GM08714 (cell line): ENCODE measurements at regions not wholly inside any gene's neighbourhood (a gene's known extent, or its start where the extent isn't known, plus 50 kb on each side); places are given as distances from the start of the nearest gene placed in this dataset.
"Not testable (repeated sequence)": the region's sequence is repeated elsewhere in the genome, so short reads cannot be mapped to it uniquely, and the experiment has no call there.

Source experiments
- H3K4me3 ChIP-seq: fragments of 200-500 bp; sonication (Bioruptor generic); 2 replicates; pipeline ENCODE4 v1.5.1; 2014; ENCODE audit warnings: mild to moderate bottlenecking, low read length, inconsistent platforms
- ZNF274 ChIP-seq: IDR thresholded peaks from 2 replicates; pipeline ENCODE4 v1.6.1; 2012; ENCODE audit warnings: mild to moderate bottlenecking, low read depth, low read length

GRCh38 chr1:58855274-58856165 lies 71.7 kb upstream of the JUN start:
- TF ChIP-seq ZNF274, result no peak
- no peak overlapping the region for H3K4me3 ChIP-seq

GRCh38 chr1:58856281-58856680 lies 72.4 kb upstream of the JUN start:
- not testable (repeated sequence) for H3K4me3 ChIP-seq

GRCh38 chr1:58857680-58858673 lies 74.1 kb upstream of the JUN start:
- no peak for TF ChIP-seq ZNF274
- no peak overlapping the region; the same call in 1 of the 2 replicates for H3K4me3 ChIP-seq

GRCh38 chr1:58859769-58860485 lies 76.1 kb upstream of the JUN start:
- no peak for TF ChIP-seq ZNF274
- H3K4me3 ChIP-seq, result no peak overlapping the region

- TF ChIP-seq ZNF274, result no peak
- no peak overlapping the region for H3K4me3 ChIP-seq
Observed at GRCh38 chr1:58861076-58861475, 77.2 kb upstream of the JUN start.

- no peak overlapping the region for H3K4me3 ChIP-seq
- no peak for TF ChIP-seq ZNF274
Observed at GRCh38 chr1:58861506-58861905, 77.7 kb upstream of the JUN start.

GRCh38 chr1:58862728-58863385 lies 79.0 kb upstream of the JUN start:
- TF ChIP-seq ZNF274, result no peak
- no peak overlapping the region for H3K4me3 ChIP-seq

GRCh38 chr1:58864654-58865053 lies 80.8 kb upstream of the JUN start:
- H3K4me3 ChIP-seq, result no peak overlapping the region
- no peak for TF ChIP-seq ZNF274

- no peak overlapping the region for H3K4me3 ChIP-seq
- TF ChIP-seq ZNF274, result no peak
Observed at GRCh38 chr1:58866578-58866977, 82.7 kb upstream of the JUN start.

- H3K4me3 ChIP-seq, result no peak overlapping the region
- no peak for TF ChIP-seq ZNF274
Observed at GRCh38 chr1:58869638-58870297, 85.9 kb upstream of the JUN start.

GRCh38 chr1:58870298-58870676 lies 86.4 kb upstream of the JUN start:
- H3K4me3 ChIP-seq, result no peak overlapping the region
- TF ChIP-seq ZNF274, result no peak

GRCh38 chr1:58874342-58874741 lies 90.5 kb upstream of the JUN start:
- H3K4me3 ChIP-seq, result no peak overlapping the region
- no peak for TF ChIP-seq ZNF274
